SK-N-MC (cell line): ENCODE measurements at regions not wholly inside any gene's neighbourhood (a gene's known extent, or its start where the extent isn't known, plus 50 kb on each side); places are given as distances from the start of the nearest gene placed in this dataset.

Experiments used
- DNase-seq: peaks from one replicate; pipeline ENCODE4 v3.0.0-alpha.2; 2011; ENCODE audit warnings: low read depth, low spot score
- H3K27ac ChIP-seq: fragments of 200-600 bp; sonication (generic); 2 replicates; pipeline ENCODE4 v1.5.1; 2016; ENCODE audit warnings: mixed run types
- H3K36me3 ChIP-seq: fragments of 200-600 bp; sonication (generic); 2 replicates; pipeline ENCODE4 v1.6.1; 2017; ENCODE audit warnings: antibody characterized with exemption, low read length, mixed read lengths; ENCODE audit not compliant: insufficient read depth
- H3K4me3 ChIP-seq: fragments of 200-600 bp; sonication (generic); 2 replicates; pipeline ENCODE4 v1.5.1; 2016
- H3K9ac ChIP-seq: fragments of 200-600 bp; sonication (generic); 2 replicates; pipeline ENCODE4 v1.8.0; 2017; ENCODE audit warnings: mixed run types, mixed read lengths; ENCODE audit not compliant: insufficient read length
- H3K9me3 ChIP-seq: fragments of 200-600 bp; sonication (generic); 2 replicates; pipeline ENCODE4 v1.6.1; 2017; ENCODE audit warnings: low read depth, mild to moderate bottlenecking, antibody characterized with exemption, low read length, moderate library complexity, mixed read lengths
- EZH2 ChIP-seq: fragments of 200-600 bp; sonication (generic); IDR thresholded peaks from one replicate; pipeline ENCODE4 v1.6.1; 2017; ENCODE audit warnings: antibody characterized with exemption
- FOXP2 ChIP-seq: optimal IDR thresholded peaks from 2 replicates; pipeline ENCODE3; 2011; ENCODE audit warnings: mild to moderate bottlenecking, moderate library complexity; ENCODE audit not compliant: insufficient read depth; ENCODE audit errors: extremely low read length, control extremely low read depth
- POLR2AphosphoS5 ChIP-seq: IDR thresholded peaks from 2 replicates; pipeline ENCODE4 v1.6.1; 2012; ENCODE audit warnings: mild to moderate bottlenecking, low read depth, low read length, borderline replicate concordance

- Histone ChIP-seq H3K36me3 (no peaks in the 10 kb centered on the region), H3K9ac (no peak overlapping the region), H3K9me3 (no peaks in the 10 kb centered on the region), H3K4me3 (no peak overlapping the region), H3K27ac (no peak overlapping the region)
- no peak for DNase-seq
- TF ChIP-seq FOXP2 (no peak), EZH2 (no peak), POLR2AphosphoS5 (no peak)
Observed at GRCh38 chr13:74695021-74695800, 561.0 kb upstream of the KLF12 start.

DNA sequence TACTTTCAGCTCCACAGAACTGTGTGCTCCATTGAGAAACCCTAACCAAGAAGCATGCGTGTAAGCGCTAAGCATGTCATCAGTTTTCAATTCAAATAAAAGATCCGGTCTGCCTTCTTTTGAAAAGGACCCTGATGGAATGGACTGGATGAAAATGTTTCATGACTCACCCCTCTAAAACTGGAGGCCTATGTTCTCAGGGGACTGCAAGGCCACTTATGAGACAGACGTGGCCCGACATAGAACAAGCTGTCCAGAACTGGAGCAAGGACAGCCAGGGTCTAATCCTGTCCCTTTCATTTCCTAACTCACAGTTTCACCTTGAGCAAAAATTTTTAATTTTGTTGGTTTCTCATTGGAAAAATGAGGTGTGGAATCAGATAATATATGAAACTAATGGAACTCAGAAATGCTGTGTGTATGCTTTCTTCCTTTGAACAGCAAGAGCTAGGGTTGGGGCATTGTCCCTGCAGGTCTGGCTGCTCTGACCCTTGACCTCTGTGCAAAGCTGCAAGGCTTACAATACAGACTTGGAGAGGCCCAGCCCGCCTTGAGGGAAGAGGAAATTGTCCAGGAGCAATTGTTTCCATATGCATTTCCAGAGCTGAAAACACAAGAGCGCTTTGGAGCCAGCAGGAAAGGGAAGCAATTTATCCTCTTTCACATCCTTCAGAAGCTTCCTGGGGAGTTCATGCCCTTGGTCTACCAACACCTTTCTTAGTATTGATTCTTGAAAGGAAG lies 553.4 kb upstream of the KLF12 start:
- TF ChIP-seq FOXP2 (no peak), POLR2AphosphoS5 (no peak), EZH2 (no peak)
- peaks cover 5% of the 10 kb centered on the region; the same call in 1 of the 2 replicates for H3K9me3 ChIP-seq
- no peak overlapping the region for H3K9ac ChIP-seq
- no peak overlapping the region for H3K27ac ChIP-seq
- H3K36me3 ChIP-seq, result no peaks in the 10 kb centered on the region
- no peak for DNase-seq
- H3K4me3 ChIP-seq, result no peak overlapping the region

GRCh38 chr13:74683411-74683810 lies 549.2 kb upstream of the KLF12 start:
- no peak overlapping the region for H3K4me3 ChIP-seq
- H3K9me3 ChIP-seq, result peaks cover 5% of the 10 kb centered on the region; the same call in 1 of the 2 replicates
- H3K9ac ChIP-seq, result no peak overlapping the region
- no peaks in the 10 kb centered on the region for H3K36me3 ChIP-seq
- DNase-seq, result no peak
- H3K27ac ChIP-seq, result no peak overlapping the region
- TF ChIP-seq EZH2 (no peak), POLR2AphosphoS5 (no peak), FOXP2 (no peak)

GRCh38 chr13:74682746-74683145 lies 548.5 kb upstream of the KLF12 start:
- H3K9me3 ChIP-seq, result peaks cover 5% of the 10 kb centered on the region; the same call in 1 of the 2 replicates
- DNase-seq, result no peak
- H3K4me3 ChIP-seq, result no peak overlapping the region
- no peaks in the 10 kb centered on the region for H3K36me3 ChIP-seq
- no peak for TF ChIP-seq EZH2
- TF ChIP-seq POLR2AphosphoS5, result no peak
- no peak for TF ChIP-seq FOXP2
- no peak overlapping the region for H3K27ac ChIP-seq
- H3K9ac ChIP-seq, result no peak overlapping the region

DNA sequence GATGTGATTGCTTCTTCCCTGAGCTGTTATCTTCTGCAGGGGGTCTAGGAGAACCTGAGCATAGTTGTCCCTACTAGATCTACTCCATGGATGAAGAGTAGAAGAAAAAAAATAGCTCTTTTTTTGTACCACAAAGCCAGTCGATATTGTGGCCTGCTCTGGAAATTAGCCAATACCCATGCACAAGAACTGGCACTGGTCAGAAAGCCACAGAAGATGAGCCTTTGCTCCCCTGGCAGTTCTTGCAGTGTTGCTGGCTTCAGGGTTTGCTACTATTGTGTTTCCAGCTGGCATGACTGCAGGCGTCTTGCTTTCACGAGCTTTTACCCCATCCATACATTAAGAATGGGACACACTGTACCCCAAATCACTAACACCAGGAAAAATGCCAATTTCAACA lies 547.7 kb upstream of the KLF12 start:
- DNase-seq, result no peak
- no peaks in the 10 kb centered on the region for H3K36me3 ChIP-seq
- H3K9me3 ChIP-seq, result peaks cover 5% of the 10 kb centered on the region; the same call in 1 of the 2 replicates
- H3K4me3 ChIP-seq, result no peak overlapping the region
- H3K9ac ChIP-seq, result no peak overlapping the region
- TF ChIP-seq FOXP2 (no peak), EZH2 (no peak), POLR2AphosphoS5 (no peak)
- H3K27ac ChIP-seq, result no peak overlapping the region

GRCh38 chr13:74678308-74678965 lies 544.2 kb upstream of the KLF12 start:
- Histone ChIP-seq H3K36me3 (no peaks in the 10 kb centered on the region), H3K4me3 (no peak overlapping the region), H3K27ac (no peak overlapping the region), H3K9me3 (no peaks in the 10 kb centered on the region), H3K9ac (no peak overlapping the region)
- DNase-seq, result no peak
- no peak for TF ChIP-seq EZH2
- TF ChIP-seq FOXP2, result no peak
- no peak for TF ChIP-seq POLR2AphosphoS5

- no peak for DNase-seq
- H3K9me3 ChIP-seq, result no peaks in the 10 kb centered on the region
- no peaks in the 10 kb centered on the region for H3K36me3 ChIP-seq
- H3K27ac ChIP-seq, result no peak overlapping the region
- H3K4me3 ChIP-seq, result no peak overlapping the region
- no peak overlapping the region for H3K9ac ChIP-seq
- TF ChIP-seq EZH2 (no peak), POLR2AphosphoS5 (no peak), FOXP2 (no peak)
Observed at GRCh38 chr13:74675972-74676371, 541.8 kb upstream of the KLF12 start.

GRCh38 chr13:74675182-74675581 lies 541.0 kb upstream of the KLF12 start:
- no peak overlapping the region for H3K9ac ChIP-seq
- no peak for DNase-seq
- TF ChIP-seq EZH2, result no peak
- H3K9me3 ChIP-seq, result no peaks in the 10 kb centered on the region
- H3K36me3 ChIP-seq, result no peaks in the 10 kb centered on the region
- H3K4me3 ChIP-seq, result no peak overlapping the region
- no peak overlapping the region for H3K27ac ChIP-seq
